GM12873 (cell line): ENCODE measurements at regions not wholly inside any gene's neighbourhood (a gene's known extent, or its start where the extent isn't known, plus 50 kb on each side); places are given as distances from the start of the nearest gene placed in this dataset.

Experiments used
- CTCF ChIP-seq: IDR thresholded peaks from 2 replicates; pipeline ENCODE4 v1.5.1; 2012; ENCODE audit warnings: low read depth, mild to moderate bottlenecking, moderate library complexity, low read length, control low read depth; ENCODE audit not compliant: insufficient read depth; ENCODE audit errors: missing control alignments

GRCh38 chr22:27537501-27537900 is 264.1 kb downstream of the MN1 start:
- no peak for TF ChIP-seq CTCF

- no peak for TF ChIP-seq CTCF
These were observed 262.9 kb downstream of the MN1 start for GRCh38 chr22:27538666-27539065.

- no peak for TF ChIP-seq CTCF
These were observed 261.3 kb downstream of the MN1 start for GRCh38 chr22:27540247-27540646.

- TF ChIP-seq CTCF = no peak
These were observed 260.7 kb downstream of the MN1 start for GRCh38 chr22:27540656-27541396.

DNA sequence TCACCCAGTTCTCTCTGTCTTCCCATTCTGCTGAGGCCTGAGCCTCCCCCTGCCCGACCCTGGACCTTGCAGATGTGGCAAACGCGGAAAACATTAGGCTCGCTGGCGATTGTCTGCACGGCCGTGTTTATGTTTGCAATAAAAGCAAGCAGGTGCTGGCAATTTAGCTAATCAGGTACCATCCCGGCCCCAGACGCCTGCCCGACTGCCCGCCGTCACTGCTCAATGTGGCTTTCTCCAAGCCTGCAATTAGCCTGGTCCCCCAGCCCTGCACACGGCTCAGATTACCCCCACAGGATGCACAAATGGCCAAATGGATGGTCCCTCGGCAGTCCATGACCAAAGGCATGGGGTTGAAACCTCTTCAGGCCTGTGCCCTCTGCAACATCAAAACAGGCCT is 259.7 kb downstream of the MN1 start:
- no peak for TF ChIP-seq CTCF

DNA sequence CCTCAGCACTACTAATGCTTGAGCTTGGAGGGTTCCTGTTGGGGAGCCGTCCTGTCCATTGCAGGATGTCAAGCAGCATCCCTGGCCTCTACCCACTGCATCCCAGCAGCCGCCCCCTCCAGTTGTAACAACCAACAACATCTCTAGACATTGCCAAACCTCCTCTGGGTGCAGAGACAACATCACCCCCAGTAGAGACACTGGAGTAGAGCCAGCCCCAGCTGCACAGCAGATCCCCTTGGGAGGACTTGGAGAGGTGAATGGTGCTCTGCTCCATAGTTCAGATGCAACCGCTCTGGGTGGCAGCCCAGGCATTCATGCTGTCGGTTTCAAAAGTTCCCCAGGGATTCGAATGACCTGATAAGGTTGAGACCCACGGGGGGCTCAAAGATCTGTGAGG is 259.0 kb downstream of the MN1 start:
- no peak for TF ChIP-seq CTCF

DNA sequence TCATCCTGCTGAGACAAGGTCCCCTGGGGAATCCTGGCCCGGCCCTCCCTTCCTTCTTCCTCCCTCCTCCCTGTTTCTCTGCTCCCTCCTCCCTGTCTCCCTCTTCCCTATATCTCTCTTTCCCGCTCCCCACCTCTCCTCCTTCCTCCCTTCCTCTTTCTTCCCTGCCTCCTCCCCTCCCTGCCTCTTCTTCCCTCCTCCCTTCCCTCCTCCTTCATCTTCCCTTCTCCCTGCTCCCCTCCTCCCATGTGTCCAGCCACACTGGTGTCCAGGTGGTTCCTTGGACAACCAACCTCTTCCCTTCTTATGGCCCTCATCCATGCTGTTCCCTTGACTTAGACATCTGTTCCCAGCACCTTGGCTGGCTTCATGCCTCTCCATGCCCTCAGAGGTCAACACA is 258.1 kb downstream of the MN1 start:
- TF ChIP-seq CTCF = no peak
